ENCODE measurements at regions not wholly inside any gene's neighbourhood (a gene's known extent, or its start where the extent isn't known, plus 50 kb on each side); places are given as distances from the start of the nearest gene placed in this dataset.

GRCh38 chr2:15784886-15785801 lies 155.2 kb upstream of the MYCN start:
- no peak for TF ChIP-seq CTCF (IDR thresholded peaks at IDR 0.05)
- TF ChIP-seq POLR2A (IDR thresholded peaks at IDR 0.05), result no peak

Measured in body of pancreas (tissue), 4 donors.